Ishikawa (cell line): ENCODE measurements at regions not wholly inside any gene's neighbourhood (a gene's known extent, or its start where the extent isn't known, plus 50 kb on each side); places are given as distances from the start of the nearest gene placed in this dataset.

Experiments
- CEBPB ChIP-seq: IDR thresholded peaks from 2 replicates; pipeline ENCODE4 v1.6.1; 2012
- CREB1 ChIP-seq: IDR thresholded peaks from 2 replicates; pipeline ENCODE4 v1.6.1; 2012; ENCODE audit warnings: low read depth
- EGR1 ChIP-seq: IDR thresholded peaks from 2 replicates; pipeline ENCODE4 v1.6.1; 2012
- EP300 ChIP-seq: IDR thresholded peaks from 2 replicates; pipeline ENCODE4 v1.6.1; 2012; ENCODE audit warnings: borderline replicate concordance
- FOXM1 ChIP-seq: IDR thresholded peaks from 2 replicates; pipeline ENCODE4 v1.6.1; 2012; ENCODE audit warnings: low read depth, borderline replicate concordance
- MAX ChIP-seq: IDR thresholded peaks from 2 replicates; pipeline ENCODE4 v1.6.1; 2012
- NFIC ChIP-seq: IDR thresholded peaks from 2 replicates; pipeline ENCODE4 v1.6.1; 2012
- RAD21 ChIP-seq: IDR thresholded peaks from 2 replicates; pipeline ENCODE4 v1.6.1; 2012; ENCODE audit warnings: low read depth
- REST ChIP-seq: IDR thresholded peaks from 2 replicates; pipeline ENCODE4 v1.6.1; 2012; ENCODE audit warnings: low read depth, mild to moderate bottlenecking
- TAF1 ChIP-seq: IDR thresholded peaks from 2 replicates; pipeline ENCODE4 v1.6.1; 2012; ENCODE audit warnings: low read depth, mild to moderate bottlenecking
- TCF12 ChIP-seq: IDR thresholded peaks from 2 replicates; pipeline ENCODE4 v1.6.1; 2012; ENCODE audit warnings: low read depth
- TEAD4 ChIP-seq: IDR thresholded peaks from 2 replicates; pipeline ENCODE4 v1.6.1; 2012
- USF1 ChIP-seq: IDR thresholded peaks from 2 replicates; pipeline ENCODE4 v1.6.1; 2012
- YY1 ChIP-seq: IDR thresholded peaks from 2 replicates; pipeline ENCODE4 v1.6.1; 2012; ENCODE audit warnings: low read depth
- ZBTB7A ChIP-seq: IDR thresholded peaks from 2 replicates; pipeline ENCODE4 v1.6.1; 2012; ENCODE audit warnings: low read depth

GRCh38 chr10:131804551-131805295 lies 96.1 kb upstream of the PPP2R2D start:
- TF ChIP-seq TEAD4 (no peak), FOXM1 (no peak), USF1 (no peak), REST (no peak), NFIC (no peak), ZBTB7A (no peak), TAF1 (no peak), MAX (no peak), YY1 (no peak), EP300 (no peak), RAD21 (no peak), CREB1 (no peak), TCF12 (no peak), EGR1 (no peak), CEBPB (no peak)

GRCh38 chr10:131805696-131806095 lies 95.1 kb upstream of the PPP2R2D start:
- TF ChIP-seq RAD21 = no peak
- no peak for TF ChIP-seq USF1

GRCh38 chr10:131806146-131806545 lies 94.7 kb upstream of the PPP2R2D start:
- no peak for TF ChIP-seq EGR1

GRCh38 chr10:131806646-131807317 lies 94.0 kb upstream of the PPP2R2D start:
- TF ChIP-seq CEBPB (no peak), TEAD4 (no peak), EGR1 (no peak), CREB1 (no peak), ZBTB7A (no peak), YY1 (no peak), USF1 (no peak), FOXM1 (no peak), MAX (no peak), TCF12 (no peak), NFIC (no peak), TAF1 (no peak), EP300 (no peak), RAD21 (no peak), REST (no peak)

GRCh38 chr10:131808370-131808930 lies 92.4 kb upstream of the PPP2R2D start:
- TF ChIP-seq TCF12 = no peak
- TF ChIP-seq NFIC = no peak
- no peak for TF ChIP-seq REST
- TF ChIP-seq EGR1 = no peak
- TF ChIP-seq ZBTB7A = no peak
